ENCODE measurements at regions not wholly inside any gene's neighbourhood (a gene's known extent, or its start where the extent isn't known, plus 50 kb on each side); places are given as distances from the start of the nearest gene placed in this dataset.
"Not testable (repeated sequence)": the region's sequence is repeated elsewhere in the genome, so short reads cannot be mapped to it uniquely, and the experiment has no call there.

GRCh38 chr4:155441475-155441874, 64.7 kb upstream of the MAP9 start:
- Histone ChIP-seq H3K9me3 (ENCODE audit: control insufficient read depth, low read length) (no peaks in the 10 kb centered on the region), H3K27ac (ENCODE audit: insufficient read depth, low read length, poor library complexity, severe bottlenecking) (no peak overlapping the region), H3K27me3 (replicated peaks; ENCODE audit: control insufficient read depth, insufficient read depth, low read length, poor library complexity, severe bottlenecking) (no peaks in the 10 kb centered on the region), H3K4me1 (ENCODE audit: control insufficient read depth, insufficient read depth, low read length, poor library complexity, severe bottlenecking) (no peaks in the 10 kb centered on the region), H3K4me3 (ENCODE audit: insufficient read depth, low read depth, low read length, poor library complexity, severe bottlenecking) (no peak overlapping the region), H3K36me3 (ENCODE audit: control insufficient read depth, insufficient read depth, low read length) (no peaks in the 10 kb centered on the region)
- no peak for DNase-seq

GRCh38 chr4:155439760-155440159, 63.0 kb upstream of the MAP9 start:
- H3K27ac ChIP-seq (ENCODE audit: insufficient read depth, low read length, poor library complexity, severe bottlenecking); H3K4me1 ChIP-seq (ENCODE audit: control insufficient read depth, insufficient read depth, low read length, poor library complexity, severe bottlenecking); H3K4me3 ChIP-seq (ENCODE audit: insufficient read depth, low read depth, low read length, poor library complexity, severe bottlenecking); H3K27me3 ChIP-seq (replicated peaks; ENCODE audit: control insufficient read depth, insufficient read depth, low read length, poor library complexity, severe bottlenecking); H3K9me3 ChIP-seq (ENCODE audit: control insufficient read depth, low read length); H3K36me3 ChIP-seq (ENCODE audit: control insufficient read depth, insufficient read depth, low read length); DNase-seq: not testable (repeated sequence)

- Histone ChIP-seq H3K36me3 (ENCODE audit: control insufficient read depth, insufficient read depth, low read length) (no peaks in the 10 kb centered on the region), H3K9me3 (ENCODE audit: control insufficient read depth, low read length) (no peaks in the 10 kb centered on the region), H3K4me3 (ENCODE audit: insufficient read depth, low read depth, low read length, poor library complexity, severe bottlenecking) (no peak overlapping the region), H3K27me3 (replicated peaks; ENCODE audit: control insufficient read depth, insufficient read depth, low read length, poor library complexity, severe bottlenecking) (no peaks in the 10 kb centered on the region), H3K27ac (ENCODE audit: insufficient read depth, low read length, poor library complexity, severe bottlenecking) (no peak overlapping the region), H3K4me1 (ENCODE audit: control insufficient read depth, insufficient read depth, low read length, poor library complexity, severe bottlenecking) (no peaks in the 10 kb centered on the region)
- no peak for DNase-seq
These were observed 58.1 kb upstream of the MAP9 start for GRCh38 chr4:155434904-155435303.

GRCh38 chr4:155434366-155434765, 57.6 kb upstream of the MAP9 start:
- Histone ChIP-seq H3K4me1 (ENCODE audit: control insufficient read depth, insufficient read depth, low read length, poor library complexity, severe bottlenecking) (no peaks in the 10 kb centered on the region), H3K36me3 (ENCODE audit: control insufficient read depth, insufficient read depth, low read length) (no peaks in the 10 kb centered on the region), H3K4me3 (ENCODE audit: insufficient read depth, low read depth, low read length, poor library complexity, severe bottlenecking) (no peak overlapping the region), H3K27ac (ENCODE audit: insufficient read depth, low read length, poor library complexity, severe bottlenecking) (no peak overlapping the region), H3K9me3 (ENCODE audit: control insufficient read depth, low read length) (no peaks in the 10 kb centered on the region), H3K27me3 (replicated peaks; ENCODE audit: control insufficient read depth, insufficient read depth, low read length, poor library complexity, severe bottlenecking) (no peaks in the 10 kb centered on the region)
- DNase-seq = no peak

GRCh38 chr4:155433636-155434360, 57.0 kb upstream of the MAP9 start:
- H3K27ac ChIP-seq (ENCODE audit: insufficient read depth, low read length, poor library complexity, severe bottlenecking) = no peak overlapping the region
- DNase-seq = no peak

GRCh38 chr4:155430895-155431795, 54.4 kb upstream of the MAP9 start:
- H3K27me3 ChIP-seq (replicated peaks; ENCODE audit: control insufficient read depth, insufficient read depth, low read length, poor library complexity, severe bottlenecking) = no peaks in the 10 kb centered on the region
- no peaks in the 10 kb centered on the region for H3K36me3 ChIP-seq (ENCODE audit: control insufficient read depth, insufficient read depth, low read length)
- H3K27ac ChIP-seq (ENCODE audit: insufficient read depth, low read length, poor library complexity, severe bottlenecking) = no peak overlapping the region
- DNase-seq = no peak
- H3K9me3 ChIP-seq (ENCODE audit: control insufficient read depth, low read length) = no peaks in the 10 kb centered on the region
- no peaks in the 10 kb centered on the region for H3K4me1 ChIP-seq (ENCODE audit: control insufficient read depth, insufficient read depth, low read length, poor library complexity, severe bottlenecking)
- no peak overlapping the region for H3K4me3 ChIP-seq (ENCODE audit: insufficient read depth, low read depth, low read length, poor library complexity, severe bottlenecking)

More at GRCh38 chr4:155433636-155434360, 57.0 kb upstream of the MAP9 start:
- H3K4me1 ChIP-seq (ENCODE audit: control insufficient read depth, insufficient read depth, low read length, poor library complexity, severe bottlenecking) = no peaks in the 10 kb centered on the region
- no peak overlapping the region for H3K4me3 ChIP-seq (ENCODE audit: insufficient read depth, low read depth, low read length, poor library complexity, severe bottlenecking)
- H3K27me3 ChIP-seq (replicated peaks; ENCODE audit: control insufficient read depth, insufficient read depth, low read length, poor library complexity, severe bottlenecking) = no peaks in the 10 kb centered on the region
- H3K36me3 ChIP-seq (ENCODE audit: control insufficient read depth, insufficient read depth, low read length) = no peaks in the 10 kb centered on the region
- no peaks in the 10 kb centered on the region for H3K9me3 ChIP-seq (ENCODE audit: control insufficient read depth, low read length)

GRCh38 chr4:155428128-155428527, 51.4 kb upstream of the MAP9 start:
- Histone ChIP-seq H3K9me3 (ENCODE audit: control insufficient read depth, low read length) (no peaks in the 10 kb centered on the region), H3K27ac (ENCODE audit: insufficient read depth, low read length, poor library complexity, severe bottlenecking) (no peak overlapping the region), H3K4me3 (ENCODE audit: insufficient read depth, low read depth, low read length, poor library complexity, severe bottlenecking) (no peak overlapping the region), H3K27me3 (replicated peaks; ENCODE audit: control insufficient read depth, insufficient read depth, low read length, poor library complexity, severe bottlenecking) (no peaks in the 10 kb centered on the region), H3K4me1 (ENCODE audit: control insufficient read depth, insufficient read depth, low read length, poor library complexity, severe bottlenecking) (no peaks in the 10 kb centered on the region), H3K36me3 (ENCODE audit: control insufficient read depth, insufficient read depth, low read length) (no peaks in the 10 kb centered on the region)
- DNase-seq = no peak

GRCh38 chr4:155426953-155427352, 50.2 kb upstream of the MAP9 start:
- H3K27me3 ChIP-seq (replicated peaks; ENCODE audit: control insufficient read depth, insufficient read depth, low read length, poor library complexity, severe bottlenecking) = no peaks in the 10 kb centered on the region
- no peak overlapping the region for H3K27ac ChIP-seq (ENCODE audit: insufficient read depth, low read length, poor library complexity, severe bottlenecking)

More at GRCh38 chr4:155426953-155427352, 50.2 kb upstream of the MAP9 start:
- H3K36me3 ChIP-seq (ENCODE audit: control insufficient read depth, insufficient read depth, low read length) = no peaks in the 10 kb centered on the region
- H3K4me1 ChIP-seq (ENCODE audit: control insufficient read depth, insufficient read depth, low read length, poor library complexity, severe bottlenecking) = no peaks in the 10 kb centered on the region
- H3K9me3 ChIP-seq (ENCODE audit: control insufficient read depth, low read length) = no peaks in the 10 kb centered on the region
- H3K4me3 ChIP-seq (ENCODE audit: insufficient read depth, low read depth, low read length, poor library complexity, severe bottlenecking) = no peak overlapping the region
- no peak for DNase-seq

Data from effector memory CD4-positive, alpha-beta T cell (primary cell).